Astrocyte (in vitro differentiated cells and primary cell): ENCODE measurements at regions not wholly inside any gene's neighbourhood (a gene's known extent, or its start where the extent isn't known, plus 50 kb on each side); places are given as distances from the start of the nearest gene placed in this dataset.
"Not testable (repeated sequence)": the region's sequence is repeated elsewhere in the genome, so short reads cannot be mapped to it uniquely, and the experiment has no call there.

Experiments
- EZH2 ChIP-seq: IDR thresholded peaks from 2 replicates; pipeline ENCODE4 v1.6.1; 2012; ENCODE audit warnings: mild to moderate bottlenecking, low read length, inconsistent platforms; ENCODE audit not compliant: insufficient read depth
- TF ChIP-seq, protein P1 (sequence below): IDR thresholded peaks from 2 replicates; pipeline ENCODE4 v1.5.1; 2011; ENCODE audit warnings: low read depth, mild to moderate bottlenecking, inconsistent platforms, low read length, moderate library complexity; ENCODE audit not compliant: insufficient read depth

DNA sequence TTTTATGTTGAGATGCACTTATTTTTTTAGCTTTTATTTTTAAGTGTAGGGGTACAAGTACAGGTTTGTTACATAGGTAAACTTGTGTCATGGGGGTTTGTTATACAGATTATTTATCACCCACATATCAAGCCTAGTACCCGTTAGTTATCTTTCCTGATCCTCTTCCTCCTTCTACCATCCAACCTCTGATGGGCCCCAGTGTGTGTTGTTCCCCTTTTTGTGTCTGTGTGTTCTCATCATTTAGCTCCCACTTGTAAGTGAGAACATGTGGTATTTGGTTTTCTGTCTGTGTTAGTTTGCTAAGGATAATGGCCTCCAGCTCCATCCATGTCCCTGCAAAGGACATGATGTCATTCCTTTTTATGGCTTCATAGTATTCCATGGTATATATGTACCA lies 72.2 kb upstream of the ST8SIA6 start:
- TF ChIP-seq, protein P1, sequence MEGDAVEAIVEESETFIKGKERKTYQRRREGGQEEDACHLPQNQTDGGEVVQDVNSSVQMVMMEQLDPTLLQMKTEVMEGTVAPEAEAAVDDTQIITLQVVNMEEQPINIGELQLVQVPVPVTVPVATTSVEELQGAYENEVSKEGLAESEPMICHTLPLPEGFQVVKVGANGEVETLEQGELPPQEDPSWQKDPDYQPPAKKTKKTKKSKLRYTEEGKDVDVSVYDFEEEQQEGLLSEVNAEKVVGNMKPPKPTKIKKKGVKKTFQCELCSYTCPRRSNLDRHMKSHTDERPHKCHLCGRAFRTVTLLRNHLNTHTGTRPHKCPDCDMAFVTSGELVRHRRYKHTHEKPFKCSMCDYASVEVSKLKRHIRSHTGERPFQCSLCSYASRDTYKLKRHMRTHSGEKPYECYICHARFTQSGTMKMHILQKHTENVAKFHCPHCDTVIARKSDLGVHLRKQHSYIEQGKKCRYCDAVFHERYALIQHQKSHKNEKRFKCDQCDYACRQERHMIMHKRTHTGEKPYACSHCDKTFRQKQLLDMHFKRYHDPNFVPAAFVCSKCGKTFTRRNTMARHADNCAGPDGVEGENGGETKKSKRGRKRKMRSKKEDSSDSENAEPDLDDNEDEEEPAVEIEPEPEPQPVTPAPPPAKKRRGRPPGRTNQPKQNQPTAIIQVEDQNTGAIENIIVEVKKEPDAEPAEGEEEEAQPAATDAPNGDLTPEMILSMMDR, result not testable (repeated sequence)
- TF ChIP-seq EZH2, result not testable (repeated sequence)
